HG03103 (cell line): ENCODE measurements at regions not wholly inside any gene's neighbourhood (a gene's known extent, or its start where the extent isn't known, plus 50 kb on each side); places are given as distances from the start of the nearest gene placed in this dataset.

Experiments used
- ATAC-seq: cut with Tn5 transposase; IDR thresholded peaks from one replicate; pipeline ENCODE4 v1.9.1; 2021; ENCODE audit warnings: low read depth; ENCODE audit not compliant: unreplicated experiment

- no peak for ATAC-seq
Observed at GRCh38 chr15:93201940-93202339, 112.9 kb upstream of the RGMA start.

GRCh38 chr15:93200837-93201226 is 111.8 kb upstream of the RGMA start:
- no peak for ATAC-seq

GRCh38 chr15:93200081-93200836 is 111.2 kb upstream of the RGMA start:
- no peak for ATAC-seq

- ATAC-seq = no peak
Observed at GRCh38 chr15:93196135-93196670, 107.2 kb upstream of the RGMA start.

- ATAC-seq = no peak
Observed at GRCh38 chr15:93195109-93195508, 106.1 kb upstream of the RGMA start.

- no peak for ATAC-seq
Observed at GRCh38 chr15:93190238-93190637, 101.2 kb upstream of the RGMA start.

GRCh38 chr15:93189561-93189960 is 100.5 kb upstream of the RGMA start:
- ATAC-seq = no peak

GRCh38 chr15:93188236-93188635 is 99.2 kb upstream of the RGMA start:
- no peak for ATAC-seq

- no peak for ATAC-seq
Observed at GRCh38 chr15:93185796-93186195, 96.8 kb upstream of the RGMA start.

- ATAC-seq = no peak
Observed at GRCh38 chr15:93182703-93183205, 93.7 kb upstream of the RGMA start.

GRCh38 chr15:93180656-93181055 is 91.6 kb upstream of the RGMA start:
- ATAC-seq = no peak

GRCh38 chr15:93180128-93180527 is 91.1 kb upstream of the RGMA start:
- ATAC-seq = no peak

- no peak for ATAC-seq
Observed at GRCh38 chr15:93179700-93180102, 90.7 kb upstream of the RGMA start.

GRCh38 chr15:93179072-93179471 is 90.1 kb upstream of the RGMA start:
- peak; percentile 51 for ATAC-seq

GRCh38 chr15:93178371-93178770 is 89.4 kb upstream of the RGMA start:
- no peak for ATAC-seq

- no peak for ATAC-seq
Observed at GRCh38 chr15:93176065-93176464, 87.1 kb upstream of the RGMA start.

- ATAC-seq = no peak
Observed at GRCh38 chr15:93174836-93175235, 85.8 kb upstream of the RGMA start.

- no peak for ATAC-seq
Observed at GRCh38 chr15:93173369-93173768, 84.4 kb upstream of the RGMA start.

- no peak for ATAC-seq
Observed at GRCh38 chr15:93171476-93171875, 82.5 kb upstream of the RGMA start.

GRCh38 chr15:93170329-93170728 is 81.3 kb upstream of the RGMA start:
- ATAC-seq = no peak

GRCh38 chr15:93168910-93169309 is 79.9 kb upstream of the RGMA start:
- ATAC-seq = no peak

- ATAC-seq = no peak
Observed at GRCh38 chr15:93167291-93167690, 78.3 kb upstream of the RGMA start.
